ENCODE measurements at regions not wholly inside any gene's neighbourhood (a gene's known extent, or its start where the extent isn't known, plus 50 kb on each side); places are given as distances from the start of the nearest gene placed in this dataset.

- DNase-seq (ENCODE audit: low read depth): no peak
These were observed 132.7 kb upstream of the NDUFV2 start for GRCh38 chr18:8969639-8970390.

GRCh38 chr18:8970843-8971242 lies 131.7 kb upstream of the NDUFV2 start:
- no peak for DNase-seq (ENCODE audit: low read depth)

- DNase-seq (ENCODE audit: low read depth): no peak
These were observed 130.4 kb upstream of the NDUFV2 start for GRCh38 chr18:8972116-8972515.

- DNase-seq (ENCODE audit: low read depth): no peak
These were observed 128.2 kb upstream of the NDUFV2 start for GRCh38 chr18:8974279-8974678.

- DNase-seq (ENCODE audit: low read depth): no peak
These were observed 127.8 kb upstream of the NDUFV2 start for GRCh38 chr18:8974696-8975095.

- no peak for DNase-seq (ENCODE audit: low read depth)
These were observed 126.9 kb upstream of the NDUFV2 start for GRCh38 chr18:8975624-8976023.

- no peak for DNase-seq (ENCODE audit: low read depth)
These were observed 125.9 kb upstream of the NDUFV2 start for GRCh38 chr18:8976606-8977005.

GRCh38 chr18:8977166-8977565 lies 125.3 kb upstream of the NDUFV2 start:
- DNase-seq (ENCODE audit: low read depth): no peak

GRCh38 chr18:8977701-8978100 lies 124.8 kb upstream of the NDUFV2 start:
- DNase-seq (ENCODE audit: low read depth): no peak

- DNase-seq (ENCODE audit: low read depth): no peak
These were observed 124.1 kb upstream of the NDUFV2 start for GRCh38 chr18:8978394-8978793.

GRCh38 chr18:8979258-8979988 lies 123.1 kb upstream of the NDUFV2 start:
- no peak for DNase-seq (ENCODE audit: low read depth)

- DNase-seq (ENCODE audit: low read depth): no peak
These were observed 122.0 kb upstream of the NDUFV2 start for GRCh38 chr18:8980496-8980895.

- no peak for DNase-seq (ENCODE audit: low read depth)
These were observed 121.6 kb upstream of the NDUFV2 start for GRCh38 chr18:8980918-8981317.

GRCh38 chr18:8982416-8983183 lies 119.9 kb upstream of the NDUFV2 start:
- no peak for DNase-seq (ENCODE audit: low read depth)

GRCh38 chr18:8983195-8983594 lies 119.3 kb upstream of the NDUFV2 start:
- DNase-seq (ENCODE audit: low read depth): no peak

- no peak for DNase-seq (ENCODE audit: low read depth)
These were observed 118.3 kb upstream of the NDUFV2 start for GRCh38 chr18:8984131-8984721.

- no peak for DNase-seq (ENCODE audit: low read depth)
These were observed 115.3 kb upstream of the NDUFV2 start for GRCh38 chr18:8987241-8987640.

GRCh38 chr18:8988260-8988871 lies 114.1 kb upstream of the NDUFV2 start:
- peak; percentile 17 for DNase-seq (ENCODE audit: low read depth)

- DNase-seq (ENCODE audit: low read depth): no peak
These were observed 113.5 kb upstream of the NDUFV2 start for GRCh38 chr18:8989017-8989416.

- DNase-seq (ENCODE audit: low read depth): no peak
These were observed 112.6 kb upstream of the NDUFV2 start for GRCh38 chr18:8989855-8990254.

GRCh38 chr18:8990276-8991031 lies 112.0 kb upstream of the NDUFV2 start:
- no peak for DNase-seq (ENCODE audit: low read depth)

Measured in activated T-helper 1 cell treated with Interleukin-2 at 50 U/mL for 16 hours (primary cell).